Effector memory CD8-positive, alpha-beta T cell (primary cell): ENCODE measurements at regions not wholly inside any gene's neighbourhood (a gene's known extent, or its start where the extent isn't known, plus 50 kb on each side); places are given as distances from the start of the nearest gene placed in this dataset.
"Not testable (repeated sequence)": the region's sequence is repeated elsewhere in the genome, so short reads cannot be mapped to it uniquely, and the experiment has no call there.

ENCODE experiments used
- ATAC-seq: fragments of 150-1000 bp; cut with Tn5 transposase; replicated peaks from 2 replicates; pipeline ENCODE4 v1.10.0; 2021; ENCODE audit warnings: mild to moderate bottlenecking, moderate library complexity
- DNase-seq, 3 experiments: peaks; one replicate each; pipeline ENCODE4 v3.0.0; 2021
- H3K27ac Mint-ChIP-seq, 2 donors: one replicate each; pipeline ENCODE4 v1.8.0; 2022; ENCODE audit warnings: mild to moderate bottlenecking in 2 of 2, mixed read lengths in 2 of 2, moderate library complexity in 2 of 2
- H3K27me3 Mint-ChIP-seq, 2 donors: one replicate each; pipeline ENCODE4 v1.8.0; 2022; ENCODE audit warnings: mixed read lengths in 2 of 2
- H3K36me3 Mint-ChIP-seq: one replicate; pipeline ENCODE4 v1.8.0; 2022; ENCODE audit warnings: mild to moderate bottlenecking, moderate library complexity, mixed read lengths; ENCODE audit not compliant: insufficient read depth
- H3K4me1 Mint-ChIP-seq, 2 donors: one replicate each; pipeline ENCODE4 v1.8.0; 2022; ENCODE audit warnings: low read depth in 2 of 2, mixed read lengths in 2 of 2
- H3K4me3 Mint-ChIP-seq, 2 donors: one replicate each; pipeline ENCODE4 v1.8.0; 2022; ENCODE audit warnings: mild to moderate bottlenecking in 2 of 2, mixed read lengths in 2 of 2, moderate library complexity in 2 of 2
- H3K9me3 Mint-ChIP-seq, 2 donors: one replicate each; pipeline ENCODE4 v1.8.0; 2022; ENCODE audit warnings: mixed read lengths in 2 of 2

DNA sequence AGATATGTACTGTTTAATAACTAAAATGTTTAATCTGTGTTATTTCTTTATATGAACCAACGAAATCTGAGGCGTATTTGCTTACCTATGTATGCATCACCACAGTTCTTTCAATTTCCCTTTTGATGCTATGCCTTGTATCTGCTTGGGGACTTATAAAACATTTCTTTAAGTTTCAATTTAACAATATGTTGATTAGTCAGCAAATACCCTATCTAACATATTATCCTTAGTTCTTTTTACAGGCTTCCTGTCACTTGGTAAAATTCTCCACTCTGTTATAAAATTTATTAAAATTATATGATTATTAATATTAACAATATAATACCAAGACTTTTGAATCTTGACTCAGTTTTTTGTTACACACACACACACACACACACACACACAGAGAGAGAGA lies 174.3 kb downstream of the CPS1 start:
- no peak for ATAC-seq
- no peak overlapping the region for H3K4me3 Mint-ChIP-seq

DNA sequence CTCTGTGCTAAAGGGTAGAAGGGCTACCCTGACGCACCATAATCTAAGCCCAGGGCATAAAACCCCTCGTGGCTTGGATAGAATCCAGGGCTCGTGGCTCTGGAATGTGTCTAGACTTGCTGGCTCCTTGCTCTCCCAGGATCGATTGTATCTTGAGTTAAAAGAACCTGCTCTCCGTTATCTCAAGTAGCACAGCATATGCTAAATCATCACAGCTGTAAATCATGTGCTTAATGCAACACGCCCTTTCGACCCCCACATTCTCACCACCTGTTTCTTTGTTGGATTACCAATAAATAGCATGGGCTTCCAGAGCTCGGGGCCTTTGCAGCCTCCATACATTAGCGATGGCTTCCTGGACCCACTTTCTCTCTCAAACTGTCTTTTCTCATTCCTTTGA lies 190.4 kb downstream of the CPS1 start:
- H3K27me3 Mint-ChIP-seq, H3K4me3 Mint-ChIP-seq, H3K9me3 Mint-ChIP-seq, H3K36me3 Mint-ChIP-seq, H3K4me1 Mint-ChIP-seq, ATAC-seq, H3K27ac Mint-ChIP-seq, DNase-seq: not testable (repeated sequence)

More for the DNA sequence above, 174.3 kb downstream of the CPS1 start:
- Mint-ChIP-seq H3K27ac (no peak overlapping the region), H3K4me1 (no peaks in the 10 kb centered on the region), H3K9me3 (peaks cover 0 to 2% of the 10 kb centered on the region in 2 donors), H3K36me3 (no peaks in the 10 kb centered on the region), H3K27me3 (no peaks in the 10 kb centered on the region)
- DNase-seq, result no peak

DNA sequence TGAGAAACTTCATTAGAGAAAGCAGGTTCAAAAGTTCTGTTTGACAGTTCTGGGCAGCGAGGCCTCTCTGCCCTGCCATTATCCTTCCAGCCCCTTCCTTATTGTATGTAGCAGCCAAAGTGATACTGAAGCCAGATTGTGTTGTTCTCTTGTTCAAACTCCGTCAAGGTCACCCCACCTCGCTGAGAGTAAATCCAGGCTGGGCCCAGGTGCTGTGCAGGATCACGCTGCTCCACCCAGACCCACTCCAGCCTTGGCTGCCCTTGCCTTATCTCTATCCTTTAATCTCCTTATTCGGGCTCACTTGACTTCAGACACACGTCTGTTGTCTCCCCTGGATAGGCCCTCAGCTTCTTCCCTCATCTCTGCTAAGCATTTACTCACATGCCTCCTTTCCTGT lies 196.1 kb downstream of the CPS1 start:
- H3K27me3 Mint-ChIP-seq, result no peaks in the 10 kb centered on the region

DNA sequence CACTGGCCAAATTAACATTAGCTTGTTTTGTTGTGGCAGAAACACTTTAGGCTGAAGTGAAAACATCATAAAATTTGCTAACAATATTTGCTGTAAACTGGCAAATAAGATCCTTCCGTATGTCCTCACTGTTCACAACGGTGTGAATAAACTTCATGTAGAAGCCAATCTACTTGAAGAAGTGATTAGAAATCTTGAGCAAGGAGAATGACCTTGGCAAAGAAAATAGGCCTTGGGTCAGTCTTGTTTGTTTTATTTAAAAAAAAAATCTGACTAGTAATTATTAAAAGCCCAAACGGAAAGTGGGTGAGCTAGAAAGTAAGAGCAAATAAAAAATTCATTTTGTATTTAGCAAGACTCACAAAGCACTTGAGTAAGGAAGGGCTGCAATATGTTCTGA lies 197.0 kb downstream of the CPS1 start:
- Mint-ChIP-seq H3K9me3 (no peaks in the 10 kb centered on the region), H3K27me3 (no peaks in the 10 kb centered on the region), H3K4me1 (no peaks in the 10 kb centered on the region), H3K27ac (no peak overlapping the region), H3K36me3 (no peaks in the 10 kb centered on the region), H3K4me3 (no peak overlapping the region)
- no peak for DNase-seq
- no peak for ATAC-seq

More for the DNA sequence above, 196.1 kb downstream of the CPS1 start:
- no peak overlapping the region for H3K4me3 Mint-ChIP-seq
- H3K4me1 Mint-ChIP-seq, result no peaks in the 10 kb centered on the region
- H3K36me3 Mint-ChIP-seq, result no peaks in the 10 kb centered on the region
- no peaks in the 10 kb centered on the region for H3K9me3 Mint-ChIP-seq
- no peak overlapping the region for H3K27ac Mint-ChIP-seq
- no peak for DNase-seq
- no peak for ATAC-seq

DNA sequence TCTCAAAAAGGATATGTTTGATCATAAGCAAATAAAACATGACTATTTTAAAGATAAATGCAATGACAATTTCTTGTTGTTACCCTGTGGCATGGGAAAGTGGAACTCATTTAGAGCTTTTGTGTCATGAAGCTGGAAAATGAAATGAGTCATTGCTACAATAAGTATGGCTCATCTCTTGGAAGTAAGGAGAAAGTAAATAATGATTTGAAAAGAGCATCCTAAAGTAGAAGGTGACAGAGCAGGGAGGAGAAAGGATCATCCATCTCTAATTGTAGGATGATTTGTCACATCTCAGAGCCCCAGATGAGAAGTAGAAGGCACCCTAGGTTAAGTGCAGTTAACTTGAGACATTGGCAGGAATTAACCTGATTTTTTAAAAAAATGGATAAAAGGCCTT lies 200.5 kb downstream of the CPS1 start:
- Mint-ChIP-seq H3K4me3 (no peak overlapping the region), H3K27me3 (no peaks in the 10 kb centered on the region), H3K9me3 (no peaks in the 10 kb centered on the region), H3K4me1 (no peaks in the 10 kb centered on the region), H3K36me3 (no peaks in the 10 kb centered on the region), H3K27ac (no peak overlapping the region)
- ATAC-seq (no peak), DNase-seq (no peak)

DNA sequence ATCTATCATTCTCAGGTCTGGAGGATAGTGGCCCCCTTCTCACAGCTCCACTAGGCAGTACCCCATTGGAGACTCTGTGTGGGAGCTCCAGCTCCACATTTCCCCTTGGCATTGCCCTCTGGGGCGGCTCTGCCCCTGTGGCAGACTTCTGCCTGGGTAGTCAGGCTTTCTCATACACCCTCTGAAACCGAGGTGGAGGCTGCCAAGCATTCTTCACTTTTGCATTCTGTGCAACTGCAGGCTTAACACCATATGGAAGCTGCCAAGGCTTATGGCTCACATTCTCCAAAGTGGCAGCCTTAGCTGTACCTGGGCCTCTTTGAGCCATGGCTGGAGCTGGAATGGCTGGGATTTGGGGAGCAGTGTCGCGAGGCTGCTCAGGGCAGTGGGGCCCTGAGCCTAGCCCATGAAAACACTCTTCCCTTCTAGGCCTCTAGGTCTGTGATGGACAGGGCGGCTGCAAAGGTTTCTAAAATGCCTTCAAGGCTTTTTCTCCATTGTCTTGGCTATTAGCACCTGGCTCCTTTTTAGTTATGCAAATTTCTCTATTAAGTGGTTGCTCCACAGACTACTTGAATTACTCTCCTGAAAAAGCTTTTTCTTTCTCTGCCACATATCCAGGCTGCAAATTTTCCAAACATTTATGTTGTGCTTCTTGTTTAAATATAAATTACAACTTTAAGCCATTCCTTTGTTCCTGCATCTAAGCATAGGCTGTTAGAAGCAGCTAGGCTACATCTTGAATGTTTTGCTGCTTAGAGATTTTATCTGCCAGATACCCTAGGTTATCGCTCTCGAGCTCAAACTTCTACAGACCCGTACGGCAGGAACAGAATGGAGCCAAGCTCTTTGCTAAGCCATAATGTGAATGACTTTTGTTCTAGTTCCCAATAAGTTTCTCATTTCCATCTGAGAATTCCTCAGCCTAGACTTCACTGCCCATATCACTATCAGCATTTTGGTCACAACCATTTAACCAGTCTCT lies 206.5 kb downstream of the CPS1 start:
- Mint-ChIP-seq H3K27ac (no peak overlapping the region), H3K36me3 (no peaks in the 10 kb centered on the region), H3K9me3 (peaks cover 0 to 2% of the 10 kb centered on the region in 2 donors), H3K27me3 (no peaks in the 10 kb centered on the region), H3K4me3 (no peak overlapping the region), H3K4me1 (no peaks in the 10 kb centered on the region)
- ATAC-seq, result no peak
- DNase-seq, result no peak

DNA sequence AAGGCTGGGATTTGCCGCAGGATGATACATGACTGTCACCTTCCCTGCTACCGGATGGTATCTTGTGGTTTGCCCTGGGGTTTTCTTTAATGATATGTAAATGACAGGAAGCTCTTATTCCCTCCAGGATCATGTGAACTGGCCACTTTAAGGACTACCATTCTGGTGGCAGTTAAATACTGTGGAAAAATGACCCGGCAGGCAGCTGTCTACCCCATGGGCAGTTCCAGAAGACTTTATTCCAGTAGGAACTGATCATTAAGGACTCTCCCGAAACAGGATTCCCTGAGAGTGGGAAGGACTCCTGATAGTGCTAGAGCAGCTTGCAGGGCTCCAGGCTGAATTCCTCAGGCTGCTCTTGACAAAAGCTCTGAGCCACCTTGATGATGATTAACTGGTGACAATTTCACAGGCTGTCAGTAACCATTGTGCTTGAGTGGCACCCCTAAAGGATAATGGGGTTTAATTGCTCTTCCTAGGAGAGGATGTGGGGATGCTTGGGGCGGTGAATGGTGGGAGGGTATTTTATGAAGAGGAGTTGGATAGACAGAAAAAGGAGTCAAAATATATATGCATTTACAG lies 212.0 kb downstream of the CPS1 start:
- peaks cover 6 to 8% of the 10 kb centered on the region in 2 donors for H3K9me3 Mint-ChIP-seq
- ATAC-seq (no peak), DNase-seq (no peak)
- H3K4me3 Mint-ChIP-seq, result no peak overlapping the region
- no peak overlapping the region for H3K27ac Mint-ChIP-seq
- no peaks in the 10 kb centered on the region for H3K4me1 Mint-ChIP-seq
- no peaks in the 10 kb centered on the region for H3K27me3 Mint-ChIP-seq
- H3K36me3 Mint-ChIP-seq, result no peaks in the 10 kb centered on the region

DNA sequence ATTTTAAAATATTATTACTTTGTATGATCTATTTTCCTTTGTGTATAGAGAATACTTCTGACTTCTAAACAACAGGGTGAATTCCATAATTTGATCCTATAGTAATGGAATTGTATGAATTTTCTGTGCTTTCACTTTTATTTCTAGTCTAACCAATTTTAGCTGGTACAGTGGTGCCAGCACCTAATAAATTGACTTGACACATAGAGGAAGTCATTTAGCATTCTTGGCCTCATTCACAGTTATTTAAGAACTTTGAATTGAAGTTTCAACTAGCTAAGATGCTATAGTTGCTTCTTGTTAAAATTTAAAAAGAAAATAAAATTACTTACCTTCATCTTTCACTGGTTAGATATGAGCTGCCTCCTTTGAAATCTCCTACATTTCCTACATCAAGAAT lies 220.4 kb downstream of the CPS1 start:
- no peak for DNase-seq
- no peaks in the 10 kb centered on the region for H3K27me3 Mint-ChIP-seq
- H3K9me3 Mint-ChIP-seq, result peaks cover 11 to 13% of the 10 kb centered on the region in 2 donors
- no peak for ATAC-seq
- H3K36me3 Mint-ChIP-seq, result no peaks in the 10 kb centered on the region
- H3K4me3 Mint-ChIP-seq, result no peak overlapping the region
- no peaks in the 10 kb centered on the region for H3K4me1 Mint-ChIP-seq
- no peak overlapping the region for H3K27ac Mint-ChIP-seq

DNA sequence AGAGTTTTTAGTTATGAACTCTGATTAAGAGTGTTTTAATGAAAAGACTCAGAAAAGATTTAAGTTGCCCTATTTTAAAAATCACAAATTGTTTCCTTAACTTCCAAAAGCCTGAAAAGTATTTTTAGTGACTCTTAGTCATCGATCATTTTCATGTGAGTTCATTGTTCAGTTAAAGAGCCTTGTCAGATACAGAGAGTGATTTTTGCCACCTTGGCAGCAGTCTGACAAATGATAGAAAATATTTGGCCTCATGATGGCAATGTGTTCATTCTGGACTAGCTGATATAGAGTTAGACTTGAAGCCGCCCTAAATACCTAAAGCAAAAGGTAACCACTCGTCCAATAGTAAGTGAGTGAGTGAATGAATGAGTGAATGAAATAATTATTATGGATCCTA lies 225.8 kb downstream of the CPS1 start:
- no peaks in the 10 kb centered on the region for H3K27me3 Mint-ChIP-seq
- H3K4me3 Mint-ChIP-seq, result no peak overlapping the region
- H3K27ac Mint-ChIP-seq, result no peak overlapping the region
- DNase-seq (no peak), ATAC-seq (no peak)
- H3K4me1 Mint-ChIP-seq, result no peaks in the 10 kb centered on the region
- H3K9me3 Mint-ChIP-seq, result peaks cover 11% of the 10 kb centered on the region in 2 donors
- no peaks in the 10 kb centered on the region for H3K36me3 Mint-ChIP-seq

DNA sequence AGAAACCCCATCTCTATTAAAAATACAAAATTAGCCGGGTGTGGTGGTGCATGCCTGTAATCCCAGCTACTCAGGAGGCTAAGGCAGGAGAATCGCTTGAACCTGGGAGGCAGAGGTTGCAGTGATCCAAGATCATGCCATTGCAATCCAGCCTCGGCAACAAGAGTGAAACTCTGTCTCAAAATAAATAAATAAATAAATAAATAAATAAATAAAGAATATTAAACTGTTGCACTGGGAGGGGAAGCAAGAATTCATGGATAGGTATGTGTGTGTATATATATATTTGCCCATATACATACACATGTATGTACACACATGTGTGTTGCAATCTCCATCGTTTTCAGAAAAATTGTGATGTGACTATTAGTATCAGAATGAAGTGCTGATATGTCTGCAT lies 231.4 kb downstream of the CPS1 start:
- not testable (repeated sequence) for H3K27me3 Mint-ChIP-seq, H3K4me1 Mint-ChIP-seq, DNase-seq, ATAC-seq, H3K4me3 Mint-ChIP-seq, H3K27ac Mint-ChIP-seq, H3K9me3 Mint-ChIP-seq, H3K36me3 Mint-ChIP-seq

DNA sequence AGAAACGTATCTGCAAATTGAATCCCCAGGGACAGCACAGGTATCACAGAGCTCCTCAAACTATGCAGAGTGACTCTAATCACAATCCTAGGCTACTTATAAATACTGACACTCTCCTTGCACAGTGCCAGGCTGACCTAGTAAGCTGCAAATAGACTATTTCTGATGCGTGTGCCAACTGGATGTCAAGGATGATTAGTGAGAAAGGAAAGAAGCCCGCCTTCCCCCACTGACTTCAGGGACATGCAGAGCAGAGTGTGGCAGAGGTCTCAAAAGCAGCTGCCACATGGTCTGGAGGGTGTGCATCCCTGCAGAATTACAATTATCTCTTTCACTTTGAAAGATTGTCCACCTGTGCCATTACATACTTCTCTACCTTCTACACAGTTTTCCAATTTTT lies 235.6 kb downstream of the CPS1 start:
- Mint-ChIP-seq H3K4me1 (no peaks in the 10 kb centered on the region), H3K4me3 (no peak overlapping the region), H3K27ac (no peak overlapping the region), H3K27me3 (no peaks in the 10 kb centered on the region), H3K9me3 (no peaks in the 10 kb centered on the region), H3K36me3 (no peaks in the 10 kb centered on the region)
- no peak for DNase-seq
- ATAC-seq, result no peak

DNA sequence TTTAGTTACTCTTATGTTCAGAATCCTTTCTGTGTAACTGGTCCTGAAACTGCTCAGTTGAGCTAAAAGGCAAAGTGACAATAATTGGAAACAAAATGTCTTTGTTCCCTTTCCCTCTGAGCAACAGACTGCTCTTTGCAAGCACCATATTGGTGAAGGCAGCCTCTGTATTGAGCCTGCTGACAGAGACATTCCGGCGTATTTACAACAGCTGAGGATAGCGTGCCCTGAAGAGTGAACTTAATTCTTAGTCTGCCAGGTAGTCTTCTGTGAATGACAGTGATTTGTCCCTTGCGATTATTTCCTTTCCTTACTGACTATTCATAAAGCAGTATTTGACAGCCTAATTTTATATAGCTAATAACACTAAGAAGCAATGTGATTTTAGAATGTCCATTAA lies 239.1 kb downstream of the CPS1 start:
- no peak for ATAC-seq
- Mint-ChIP-seq H3K27me3 (no peaks in the 10 kb centered on the region), H3K4me3 (no peak overlapping the region)

DNA sequence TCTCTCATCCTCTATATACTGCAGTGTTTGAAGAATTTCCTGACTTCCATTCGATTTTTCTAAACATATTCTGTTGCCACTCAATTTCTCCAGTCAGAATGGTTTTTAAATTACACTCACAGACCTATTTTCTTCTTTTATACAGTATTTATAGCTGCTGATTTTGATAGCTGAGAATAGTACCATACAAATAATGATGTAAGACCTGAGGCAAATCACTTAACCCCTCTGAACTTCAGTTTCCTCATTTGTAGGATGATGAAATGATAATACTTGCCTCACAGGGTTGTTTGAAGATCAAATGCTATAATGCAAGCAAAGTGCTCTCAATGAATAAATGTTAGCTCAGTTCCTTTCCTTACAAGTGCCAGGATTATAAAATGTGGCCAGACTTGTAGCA lies 241.8 kb downstream of the CPS1 start:
- Mint-ChIP-seq H3K36me3 (no peaks in the 10 kb centered on the region), H3K4me3 (no peak overlapping the region), H3K27ac (no peak overlapping the region), H3K27me3 (no peaks in the 10 kb centered on the region), H3K9me3 (peaks cover 7 to 10% of the 10 kb centered on the region in 2 donors), H3K4me1 (no peaks in the 10 kb centered on the region)
- no peak for DNase-seq
- no peak for ATAC-seq

More for the DNA sequence above, 239.1 kb downstream of the CPS1 start:
- Mint-ChIP-seq H3K4me1 (no peaks in the 10 kb centered on the region), H3K27ac (no peak overlapping the region), H3K9me3 (peaks cover 0 to 10% of the 10 kb centered on the region in 2 donors), H3K36me3 (no peaks in the 10 kb centered on the region)
- DNase-seq, result no peak
